CD4-positive, alpha-beta T cell treated with Interleukin-21 for 1 hour (primary cell): ENCODE measurements at regions not wholly inside any gene's neighbourhood (a gene's known extent, or its start where the extent isn't known, plus 50 kb on each side); places are given as distances from the start of the nearest gene placed in this dataset.
"Not testable (repeated sequence)": the region's sequence is repeated elsewhere in the genome, so short reads cannot be mapped to it uniquely, and the experiment has no call there.

Source experiments
- DNase-seq: peaks from one replicate; pipeline ENCODE4 v3.0.0-alpha.2; 2020

GRCh38 chr1:221865808-221866207 lies 123.9 kb upstream of the DUSP10 start:
- no peak for DNase-seq

- DNase-seq: no peak
These were observed 121.7 kb upstream of the DUSP10 start for GRCh38 chr1:221863635-221864034.

GRCh38 chr1:221862971-221863370 lies 121.1 kb upstream of the DUSP10 start:
- no peak for DNase-seq

- DNase-seq: no peak
These were observed 117.1 kb upstream of the DUSP10 start for GRCh38 chr1:221858818-221859611.

GRCh38 chr1:221857094-221857444 lies 115.2 kb upstream of the DUSP10 start:
- DNase-seq: not testable (repeated sequence)

- no peak for DNase-seq
These were observed 114.6 kb upstream of the DUSP10 start for GRCh38 chr1:221856228-221857093.

- no peak for DNase-seq
These were observed 113.3 kb upstream of the DUSP10 start for GRCh38 chr1:221855156-221855555.

- no peak for DNase-seq
These were observed 109.4 kb upstream of the DUSP10 start for GRCh38 chr1:221851336-221851735.

GRCh38 chr1:221850470-221851187 lies 108.7 kb upstream of the DUSP10 start:
- DNase-seq: no peak

GRCh38 chr1:221849897-221850296 lies 108.0 kb upstream of the DUSP10 start:
- no peak for DNase-seq

GRCh38 chr1:221849110-221849509 lies 107.2 kb upstream of the DUSP10 start:
- DNase-seq: no peak

GRCh38 chr1:221847676-221848075 lies 105.8 kb upstream of the DUSP10 start:
- no peak for DNase-seq

GRCh38 chr1:221845650-221846371 lies 103.9 kb upstream of the DUSP10 start:
- no peak for DNase-seq

- DNase-seq: no peak
These were observed 100.1 kb upstream of the DUSP10 start for GRCh38 chr1:221841983-221842335.

GRCh38 chr1:221841251-221841982 lies 99.5 kb upstream of the DUSP10 start:
- DNase-seq: no peak

- no peak for DNase-seq
These were observed 98.8 kb upstream of the DUSP10 start for GRCh38 chr1:221840511-221841243.

- peak; percentile 77 for DNase-seq
These were observed 98.0 kb upstream of the DUSP10 start for GRCh38 chr1:221839782-221840395.

GRCh38 chr1:221839321-221839720 lies 97.4 kb upstream of the DUSP10 start:
- DNase-seq: peak; percentile 3

GRCh38 chr1:221837896-221838295 lies 96.0 kb upstream of the DUSP10 start:
- DNase-seq: peak; percentile 32

- DNase-seq: no peak
These were observed 93.0 kb upstream of the DUSP10 start for GRCh38 chr1:221834698-221835513.
